ENCODE measurements at regions not wholly inside any gene's neighbourhood (a gene's known extent, or its start where the extent isn't known, plus 50 kb on each side); places are given as distances from the start of the nearest gene placed in this dataset.

DNA sequence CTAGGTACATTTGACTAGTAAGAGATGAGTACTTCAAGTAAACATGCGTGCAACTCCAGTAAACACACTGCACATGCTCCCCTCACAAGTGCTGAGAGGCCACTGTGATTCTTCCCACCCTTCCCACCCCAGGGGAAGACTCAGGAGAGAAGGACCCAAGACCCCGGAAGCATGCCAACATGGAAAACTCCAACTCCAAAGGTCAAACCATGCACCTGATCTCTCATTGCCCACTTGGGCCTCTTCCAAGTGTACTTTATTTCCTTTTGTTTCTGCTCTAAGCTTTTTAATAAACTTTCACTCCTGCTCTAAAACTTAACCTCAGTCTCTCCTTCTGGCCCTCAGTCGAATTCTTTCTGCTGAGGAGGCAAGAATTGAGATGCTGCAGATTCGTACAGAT is 78.5 kb downstream of the CD83 start (continued):
- TF ChIP-seq, protein P1, sequence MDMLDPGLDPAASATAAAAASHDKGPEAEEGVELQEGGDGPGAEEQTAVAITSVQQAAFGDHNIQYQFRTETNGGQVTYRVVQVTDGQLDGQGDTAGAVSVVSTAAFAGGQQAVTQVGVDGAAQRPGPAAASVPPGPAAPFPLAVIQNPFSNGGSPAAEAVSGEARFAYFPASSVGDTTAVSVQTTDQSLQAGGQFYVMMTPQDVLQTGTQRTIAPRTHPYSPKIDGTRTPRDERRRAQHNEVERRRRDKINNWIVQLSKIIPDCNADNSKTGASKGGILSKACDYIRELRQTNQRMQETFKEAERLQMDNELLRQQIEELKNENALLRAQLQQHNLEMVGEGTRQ (CRISPR knock-in tag; IDR thresholded peaks at IDR 0.05) = no peak
- TF ChIP-seq NFATC4 (CRISPR knock-in tag; IDR thresholded peaks at IDR 0.05) = no peak
- no peak for TF ChIP-seq SMAD3 (CRISPR knock-in tag; IDR thresholded peaks at IDR 0.05; ENCODE audit: borderline replicate concordance)

DNA sequence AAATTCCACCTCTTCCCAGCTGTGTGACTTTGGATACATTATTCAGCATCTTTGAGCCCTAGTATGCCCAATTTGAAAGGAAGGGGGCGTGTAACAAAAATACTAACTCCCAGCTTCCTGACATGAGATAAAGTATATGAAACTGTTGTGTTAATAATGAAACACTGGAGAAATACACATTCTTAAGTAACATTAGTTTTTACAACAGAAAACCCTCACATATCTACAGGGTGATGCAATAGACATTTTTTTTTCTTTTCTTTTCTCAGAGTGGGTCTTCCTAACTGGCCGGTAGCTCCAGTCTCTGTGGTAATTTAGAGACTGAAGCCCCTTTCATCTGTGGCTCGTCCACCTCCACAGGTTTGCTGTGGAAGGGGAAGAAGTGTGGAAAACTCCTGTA is 79.5 kb downstream of the CD83 start:
- ATAC-seq (no peak), DNase-seq (ENCODE audit: low spot score) (no peak)
- H3K36me3 Mint-ChIP-seq = no peaks in the 10 kb centered on the region; the same call in 1 of the 2 replicates
- CTCF ChIA-PET = no interaction called here
- TF ChIP-seq ZNF138 (CRISPR knock-in tag; conservative IDR thresholded peaks at IDR 0.05) (no peak), NR2C2 (CRISPR knock-in tag; IDR thresholded peaks at IDR 0.05) (no peak)
- peaks cover 21% of the 10 kb centered on the region for H3K9me3 Mint-ChIP-seq
- no peak overlapping the region for H3K4me3 Mint-ChIP-seq
- peaks cover 14% of the 10 kb centered on the region for H3K27me3 Mint-ChIP-seq (ENCODE audit: low read depth)
- no peak overlapping the region for H3K27ac Mint-ChIP-seq
- POLR2A ChIA-PET = no interaction called here
- peaks cover 25% of the 10 kb centered on the region for H3K4me1 Mint-ChIP-seq

DNA sequence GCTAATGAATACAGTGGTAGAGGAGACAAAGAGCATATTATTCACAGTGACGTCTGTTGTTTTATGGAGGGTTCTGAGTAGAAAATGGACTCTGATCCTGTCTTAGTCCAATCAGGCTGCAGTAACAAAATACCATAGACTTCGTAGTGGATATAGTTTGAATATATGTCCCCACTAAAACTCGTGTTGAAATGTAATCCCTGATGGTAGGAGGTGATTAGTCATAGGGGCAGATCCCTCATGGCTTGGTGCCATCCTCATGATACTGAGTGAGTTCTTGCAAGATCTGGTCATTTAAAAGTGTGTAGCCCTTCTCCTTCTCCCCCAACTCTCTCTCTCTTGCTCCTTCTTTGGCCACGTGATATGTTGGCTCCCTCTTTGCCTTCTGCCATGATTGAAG is 82.5 kb downstream of the CD83 start:
- H3K9me3 Mint-ChIP-seq = peaks cover 21% of the 10 kb centered on the region
- TF ChIP-seq, protein P2, sequence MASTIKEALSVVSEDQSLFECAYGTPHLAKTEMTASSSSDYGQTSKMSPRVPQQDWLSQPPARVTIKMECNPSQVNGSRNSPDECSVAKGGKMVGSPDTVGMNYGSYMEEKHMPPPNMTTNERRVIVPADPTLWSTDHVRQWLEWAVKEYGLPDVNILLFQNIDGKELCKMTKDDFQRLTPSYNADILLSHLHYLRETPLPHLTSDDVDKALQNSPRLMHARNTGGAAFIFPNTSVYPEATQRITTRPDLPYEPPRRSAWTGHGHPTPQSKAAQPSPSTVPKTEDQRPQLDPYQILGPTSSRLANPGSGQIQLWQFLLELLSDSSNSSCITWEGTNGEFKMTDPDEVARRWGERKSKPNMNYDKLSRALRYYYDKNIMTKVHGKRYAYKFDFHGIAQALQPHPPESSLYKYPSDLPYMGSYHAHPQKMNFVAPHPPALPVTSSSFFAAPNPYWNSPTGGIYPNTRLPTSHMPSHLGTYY (CRISPR knock-in tag; IDR thresholded peaks at IDR 0.05) = no peak
- TF ChIP-seq ELF4 (CRISPR knock-in tag; IDR thresholded peaks at IDR 0.05; ENCODE audit: low read depth) (no peak), KAT7 (CRISPR knock-in tag; IDR thresholded peaks at IDR 0.05; ENCODE audit: borderline replicate concordance) (no peak), SOX15 (CRISPR knock-in tag; IDR thresholded peaks at IDR 0.05) (no peak), GTF2I (CRISPR knock-in tag; conservative IDR thresholded peaks at IDR 0.05) (no peak)
- TF ChIP-seq, protein P3, sequence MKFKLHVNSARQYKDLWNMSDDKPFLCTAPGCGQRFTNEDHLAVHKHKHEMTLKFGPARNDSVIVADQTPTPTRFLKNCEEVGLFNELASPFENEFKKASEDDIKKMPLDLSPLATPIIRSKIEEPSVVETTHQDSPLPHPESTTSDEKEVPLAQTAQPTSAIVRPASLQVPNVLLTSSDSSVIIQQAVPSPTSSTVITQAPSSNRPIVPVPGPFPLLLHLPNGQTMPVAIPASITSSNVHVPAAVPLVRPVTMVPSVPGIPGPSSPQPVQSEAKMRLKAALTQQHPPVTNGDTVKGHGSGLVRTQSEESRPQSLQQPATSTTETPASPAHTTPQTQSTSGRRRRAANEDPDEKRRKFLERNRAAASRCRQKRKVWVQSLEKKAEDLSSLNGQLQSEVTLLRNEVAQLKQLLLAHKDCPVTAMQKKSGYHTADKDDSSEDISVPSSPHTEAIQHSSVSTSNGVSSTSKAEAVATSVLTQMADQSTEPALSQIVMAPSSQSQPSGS (CRISPR knock-in tag; IDR thresholded peaks at IDR 0.05; ENCODE audit: borderline replicate concordance, low read depth) = no peak
- TF ChIP-seq, protein P4, sequence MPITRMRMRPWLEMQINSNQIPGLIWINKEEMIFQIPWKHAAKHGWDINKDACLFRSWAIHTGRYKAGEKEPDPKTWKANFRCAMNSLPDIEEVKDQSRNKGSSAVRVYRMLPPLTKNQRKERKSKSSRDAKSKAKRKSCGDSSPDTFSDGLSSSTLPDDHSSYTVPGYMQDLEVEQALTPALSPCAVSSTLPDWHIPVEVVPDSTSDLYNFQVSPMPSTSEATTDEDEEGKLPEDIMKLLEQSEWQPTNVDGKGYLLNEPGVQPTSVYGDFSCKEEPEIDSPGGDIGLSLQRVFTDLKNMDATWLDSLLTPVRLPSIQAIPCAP (CRISPR knock-in tag; IDR thresholded peaks at IDR 0.05) = no peak
- TF ChIP-seq, protein P5, sequence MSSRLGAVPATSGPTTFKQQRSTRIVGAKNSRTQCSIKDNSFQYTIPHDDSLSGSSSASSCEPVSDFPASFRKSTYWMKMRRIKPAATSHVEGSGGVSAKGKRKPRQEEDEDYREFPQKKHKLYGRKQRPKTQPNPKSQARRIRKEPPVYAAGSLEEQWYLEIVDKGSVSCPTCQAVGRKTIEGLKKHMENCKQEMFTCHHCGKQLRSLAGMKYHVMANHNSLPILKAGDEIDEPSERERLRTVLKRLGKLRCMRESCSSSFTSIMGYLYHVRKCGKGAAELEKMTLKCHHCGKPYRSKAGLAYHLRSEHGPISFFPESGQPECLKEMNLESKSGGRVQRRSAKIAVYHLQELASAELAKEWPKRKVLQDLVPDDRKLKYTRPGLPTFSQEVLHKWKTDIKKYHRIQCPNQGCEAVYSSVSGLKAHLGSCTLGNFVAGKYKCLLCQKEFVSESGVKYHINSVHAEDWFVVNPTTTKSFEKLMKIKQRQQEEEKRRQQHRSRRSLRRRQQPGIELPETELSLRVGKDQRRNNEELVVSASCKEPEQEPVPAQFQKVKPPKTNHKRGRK (CRISPR knock-in tag; IDR thresholded peaks at IDR 0.05; ENCODE audit: borderline replicate concordance) = no peak
- TF ChIP-seq, protein P6, sequence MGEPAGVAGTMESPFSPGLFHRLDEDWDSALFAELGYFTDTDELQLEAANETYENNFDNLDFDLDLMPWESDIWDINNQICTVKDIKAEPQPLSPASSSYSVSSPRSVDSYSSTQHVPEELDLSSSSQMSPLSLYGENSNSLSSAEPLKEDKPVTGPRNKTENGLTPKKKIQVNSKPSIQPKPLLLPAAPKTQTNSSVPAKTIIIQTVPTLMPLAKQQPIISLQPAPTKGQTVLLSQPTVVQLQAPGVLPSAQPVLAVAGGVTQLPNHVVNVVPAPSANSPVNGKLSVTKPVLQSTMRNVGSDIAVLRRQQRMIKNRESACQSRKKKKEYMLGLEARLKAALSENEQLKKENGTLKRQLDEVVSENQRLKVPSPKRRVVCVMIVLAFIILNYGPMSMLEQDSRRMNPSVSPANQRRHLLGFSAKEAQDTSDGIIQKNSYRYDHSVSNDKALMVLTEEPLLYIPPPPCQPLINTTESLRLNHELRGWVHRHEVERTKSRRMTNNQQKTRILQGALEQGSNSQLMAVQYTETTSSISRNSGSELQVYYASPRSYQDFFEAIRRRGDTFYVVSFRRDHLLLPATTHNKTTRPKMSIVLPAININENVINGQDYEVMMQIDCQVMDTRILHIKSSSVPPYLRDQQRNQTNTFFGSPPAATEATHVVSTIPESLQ (CRISPR knock-in tag; IDR thresholded peaks at IDR 0.05) = no peak
- no peaks in the 10 kb centered on the region; the same call in 1 of the 2 replicates for H3K36me3 Mint-ChIP-seq
- no peak overlapping the region for H3K27ac Mint-ChIP-seq
- peaks cover 3% of the 10 kb centered on the region for H3K4me1 Mint-ChIP-seq
- no peak overlapping the region for H3K4me3 Mint-ChIP-seq
- ChIA-PET POLR2A (no interaction called here), CTCF (no interaction called here)
- ATAC-seq (no peak), DNase-seq (ENCODE audit: low spot score) (no peak)
- H3K27me3 Mint-ChIP-seq (ENCODE audit: low read depth) = peaks cover 13% of the 10 kb centered on the region
